ENCODE measurements at regions not wholly inside any gene's neighbourhood (a gene's known extent, or its start where the extent isn't known, plus 50 kb on each side); places are given as distances from the start of the nearest gene placed in this dataset.

- no peaks in the 10 kb centered on the region for H3K36me3 Mint-ChIP-seq (ENCODE audit: low read depth)
- no peak overlapping the region for H3K27ac Mint-ChIP-seq
- no peaks in the 10 kb centered on the region for H3K9me3 Mint-ChIP-seq
- no peak for TF ChIP-seq CTCF (IDR thresholded peaks at IDR 0.05)
- no peak for DNase-seq
- peaks cover 60% of the 10 kb centered on the region for H3K4me1 Mint-ChIP-seq
- H3K27me3 Mint-ChIP-seq (ENCODE audit: low read depth, poor library complexity) = peaks cover 23% of the 10 kb centered on the region
- H3K4me3 Mint-ChIP-seq = no peak overlapping the region
Measured at GRCh38 chr3:194875581-194876402, 190.1 kb downstream of the FAM43A start.

- no peak overlapping the region for H3K27ac Mint-ChIP-seq
- H3K36me3 Mint-ChIP-seq (ENCODE audit: low read depth) = no peaks in the 10 kb centered on the region
- DNase-seq = no peak
- H3K4me1 Mint-ChIP-seq = peaks cover 56% of the 10 kb centered on the region
- H3K4me3 Mint-ChIP-seq = no peak overlapping the region
- TF ChIP-seq CTCF (IDR thresholded peaks at IDR 0.05) = no peak
- peaks cover 27% of the 10 kb centered on the region for H3K27me3 Mint-ChIP-seq (ENCODE audit: low read depth, poor library complexity)
- H3K9me3 Mint-ChIP-seq = no peaks in the 10 kb centered on the region
Measured at GRCh38 chr3:194876403-194877095, 190.9 kb downstream of the FAM43A start.

GRCh38 chr3:194877291-194878119, 191.8 kb downstream of the FAM43A start:
- H3K36me3 Mint-ChIP-seq (ENCODE audit: low read depth) = no peaks in the 10 kb centered on the region
- DNase-seq = no peak
- no peak for TF ChIP-seq CTCF (IDR thresholded peaks at IDR 0.05)
- H3K4me1 Mint-ChIP-seq = peaks cover 47% of the 10 kb centered on the region
- H3K27me3 Mint-ChIP-seq (ENCODE audit: low read depth, poor library complexity) = peaks cover 23% of the 10 kb centered on the region
- no peak overlapping the region for H3K27ac Mint-ChIP-seq
- no peak overlapping the region for H3K4me3 Mint-ChIP-seq
- peaks cover 7% of the 10 kb centered on the region for H3K9me3 Mint-ChIP-seq

GRCh38 chr3:194879126-194879877, 193.6 kb downstream of the FAM43A start:
- TF ChIP-seq CTCF (IDR thresholded peaks at IDR 0.05) = no peak
- Mint-ChIP-seq H3K9me3 (peaks cover 23% of the 10 kb centered on the region), H3K36me3 (ENCODE audit: low read depth) (no peaks in the 10 kb centered on the region), H3K4me3 (no peak overlapping the region), H3K4me1 (peaks cover 29% of the 10 kb centered on the region), H3K27me3 (ENCODE audit: low read depth, poor library complexity) (peaks cover 21% of the 10 kb centered on the region), H3K27ac (no peak overlapping the region)
- DNase-seq = no peak

All from nephron progenitor cell (in vitro differentiated cells).